HFF-Myc (cell line): ENCODE measurements at regions not wholly inside any gene's neighbourhood (a gene's known extent, or its start where the extent isn't known, plus 50 kb on each side); places are given as distances from the start of the nearest gene placed in this dataset.

Experiments
- DNase-seq: peaks from one replicate; pipeline ENCODE4 v3.0.0-alpha.2; 2011; ENCODE audit warnings: low read depth; ENCODE audit errors: extremely low read depth
- H3K4me3 ChIP-seq: replicated peaks from 2 replicates; pipeline ENCODE4 v1.5.1; 2011; ENCODE audit warnings: low read depth, mild to moderate bottlenecking, control low read depth, low read length
- TF ChIP-seq, protein P1 (sequence below): IDR thresholded peaks from 2 replicates; pipeline ENCODE4 v1.5.1; 2012; ENCODE audit warnings: mild to moderate bottlenecking, low read depth, low read length, control low read depth; ENCODE audit errors: missing control alignments

DNA sequence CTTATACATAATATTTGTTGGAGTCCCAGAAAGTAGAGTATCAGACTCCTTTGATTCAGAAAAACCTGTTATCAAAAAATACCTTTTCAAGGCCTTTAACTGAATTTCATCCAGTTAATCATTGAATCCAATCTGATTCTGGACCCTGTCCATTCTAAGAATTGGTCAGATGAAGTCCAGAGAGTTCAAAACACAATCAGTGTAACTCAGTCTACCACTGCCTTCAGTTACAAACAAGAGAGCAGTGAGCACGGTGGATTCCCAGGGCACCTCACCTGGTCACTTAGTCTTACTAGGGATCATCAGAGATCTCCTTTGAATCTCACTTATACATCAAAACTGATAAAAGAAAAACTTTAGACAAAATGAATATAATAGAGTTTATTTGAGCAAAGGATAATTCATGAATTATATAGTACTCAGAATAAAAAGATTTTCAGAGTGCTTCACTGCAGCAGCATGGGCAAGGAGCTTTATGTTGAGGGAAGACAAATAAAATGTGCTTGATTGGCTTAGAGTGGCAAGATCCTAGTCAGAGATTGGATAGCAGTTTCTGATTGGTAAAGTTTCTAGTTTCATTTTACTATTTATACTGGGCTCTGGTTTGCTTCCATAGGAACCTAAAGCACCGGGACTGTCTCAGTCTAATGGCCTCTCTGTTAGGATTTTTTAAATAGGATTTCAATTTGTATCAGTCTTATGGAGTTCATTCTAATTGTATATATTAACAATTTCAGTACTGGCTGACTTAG lies 474.9 kb upstream of the GOLIM4 start:
- no peak for DNase-seq
- no peak overlapping the region for H3K4me3 ChIP-seq
- TF ChIP-seq, protein P1, sequence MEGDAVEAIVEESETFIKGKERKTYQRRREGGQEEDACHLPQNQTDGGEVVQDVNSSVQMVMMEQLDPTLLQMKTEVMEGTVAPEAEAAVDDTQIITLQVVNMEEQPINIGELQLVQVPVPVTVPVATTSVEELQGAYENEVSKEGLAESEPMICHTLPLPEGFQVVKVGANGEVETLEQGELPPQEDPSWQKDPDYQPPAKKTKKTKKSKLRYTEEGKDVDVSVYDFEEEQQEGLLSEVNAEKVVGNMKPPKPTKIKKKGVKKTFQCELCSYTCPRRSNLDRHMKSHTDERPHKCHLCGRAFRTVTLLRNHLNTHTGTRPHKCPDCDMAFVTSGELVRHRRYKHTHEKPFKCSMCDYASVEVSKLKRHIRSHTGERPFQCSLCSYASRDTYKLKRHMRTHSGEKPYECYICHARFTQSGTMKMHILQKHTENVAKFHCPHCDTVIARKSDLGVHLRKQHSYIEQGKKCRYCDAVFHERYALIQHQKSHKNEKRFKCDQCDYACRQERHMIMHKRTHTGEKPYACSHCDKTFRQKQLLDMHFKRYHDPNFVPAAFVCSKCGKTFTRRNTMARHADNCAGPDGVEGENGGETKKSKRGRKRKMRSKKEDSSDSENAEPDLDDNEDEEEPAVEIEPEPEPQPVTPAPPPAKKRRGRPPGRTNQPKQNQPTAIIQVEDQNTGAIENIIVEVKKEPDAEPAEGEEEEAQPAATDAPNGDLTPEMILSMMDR = no peak

DNA sequence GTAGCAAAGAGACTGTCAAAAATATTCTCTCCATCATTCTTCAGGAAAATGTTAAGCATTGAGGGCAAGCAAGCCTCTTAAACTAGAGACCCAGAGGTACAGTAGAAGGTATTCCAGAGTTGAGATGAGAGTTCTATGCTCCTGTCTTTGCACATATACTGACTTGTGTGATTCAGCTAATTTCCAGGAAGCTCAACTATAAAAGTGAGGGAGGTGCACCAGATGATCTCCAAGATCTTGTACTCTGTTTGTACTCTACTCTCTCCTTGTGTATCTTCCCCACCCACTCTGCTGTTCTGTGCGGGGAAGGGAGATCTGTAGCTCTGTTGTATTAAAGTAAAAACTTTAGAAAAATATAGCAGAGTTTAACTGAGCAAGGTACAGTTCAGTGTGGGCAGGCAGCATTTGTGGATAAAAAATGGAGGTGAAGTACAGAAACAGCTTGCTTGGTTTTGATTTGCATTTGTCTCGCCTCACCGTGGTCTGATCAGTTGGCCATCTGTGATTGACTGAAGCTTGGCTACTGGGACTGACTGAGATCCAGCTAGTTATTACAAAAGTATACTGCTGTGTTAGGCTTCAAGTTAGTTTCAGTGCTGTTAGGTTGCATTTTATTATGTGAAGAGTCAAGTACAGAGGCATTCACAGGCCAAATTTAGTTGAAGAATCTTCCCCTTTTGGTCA lies 463.1 kb upstream of the GOLIM4 start:
- no peak for DNase-seq
- no peak overlapping the region for H3K4me3 ChIP-seq
- TF ChIP-seq, protein P1 = no peak

DNA sequence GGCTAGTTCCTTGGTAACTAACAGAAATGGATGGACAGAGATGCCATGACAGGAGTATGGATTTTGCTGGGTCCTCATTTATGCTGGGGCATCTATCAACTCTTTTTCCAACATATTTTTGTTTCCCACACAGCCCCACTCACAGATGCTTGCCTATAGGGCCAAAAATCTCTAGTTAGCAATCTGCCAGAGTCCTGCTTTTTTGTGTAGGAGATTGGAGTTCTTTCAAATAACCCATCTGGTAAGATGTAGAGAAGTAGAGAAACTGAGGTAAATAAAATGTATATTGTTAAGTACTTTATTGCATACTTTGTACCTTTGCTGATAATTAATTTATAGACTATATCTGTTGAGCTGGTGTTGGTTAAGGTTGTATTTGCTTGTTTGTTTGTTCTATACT lies 456.5 kb upstream of the GOLIM4 start:
- H3K4me3 ChIP-seq = no peak overlapping the region
- TF ChIP-seq, protein P1 = no peak
- no peak for DNase-seq

DNA sequence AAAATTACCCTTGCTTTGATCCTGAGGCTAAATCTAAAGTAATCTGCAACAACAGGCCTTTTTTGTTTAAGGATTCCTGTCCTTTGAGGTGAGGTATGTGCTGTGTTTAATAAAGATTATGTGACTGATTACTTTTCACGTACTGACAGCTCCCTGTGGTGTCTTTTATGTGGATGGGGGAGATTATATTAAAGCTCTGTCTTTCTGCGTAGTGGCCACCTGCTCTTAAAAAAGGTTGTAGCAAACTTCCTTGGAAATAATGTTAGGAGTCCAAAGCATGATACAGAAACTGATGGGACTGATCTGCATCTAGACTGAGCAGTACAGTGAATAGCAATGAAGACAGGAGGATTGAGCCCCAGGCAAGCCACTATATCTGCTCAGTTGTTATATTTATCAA lies 453.0 kb upstream of the GOLIM4 start:
- TF ChIP-seq, protein P1 = no peak

DNA sequence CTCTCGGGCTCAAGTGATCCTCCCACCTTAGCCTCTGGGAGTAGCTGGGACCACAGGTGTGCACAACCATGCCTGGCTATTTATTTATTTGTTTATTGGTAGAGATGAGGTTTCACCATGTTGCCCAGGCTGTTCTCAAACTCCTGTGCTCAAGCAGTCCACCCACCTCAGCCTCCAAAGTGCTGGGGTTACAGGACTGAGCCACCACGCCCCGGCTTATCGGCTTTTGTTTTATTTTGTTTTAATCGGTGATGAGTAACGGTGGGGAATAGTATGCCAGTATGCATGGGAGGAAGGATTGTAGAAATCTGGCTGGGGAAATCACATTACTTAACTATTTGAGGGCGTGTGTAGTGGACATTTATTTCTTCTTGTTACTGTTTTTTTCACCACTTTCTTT lies 451.0 kb upstream of the GOLIM4 start:
- no peak overlapping the region for H3K4me3 ChIP-seq
- TF ChIP-seq, protein P1 = no peak
- DNase-seq = no peak

More for the DNA sequence above, 453.0 kb upstream of the GOLIM4 start:
- no peak for DNase-seq
- no peak overlapping the region for H3K4me3 ChIP-seq

DNA sequence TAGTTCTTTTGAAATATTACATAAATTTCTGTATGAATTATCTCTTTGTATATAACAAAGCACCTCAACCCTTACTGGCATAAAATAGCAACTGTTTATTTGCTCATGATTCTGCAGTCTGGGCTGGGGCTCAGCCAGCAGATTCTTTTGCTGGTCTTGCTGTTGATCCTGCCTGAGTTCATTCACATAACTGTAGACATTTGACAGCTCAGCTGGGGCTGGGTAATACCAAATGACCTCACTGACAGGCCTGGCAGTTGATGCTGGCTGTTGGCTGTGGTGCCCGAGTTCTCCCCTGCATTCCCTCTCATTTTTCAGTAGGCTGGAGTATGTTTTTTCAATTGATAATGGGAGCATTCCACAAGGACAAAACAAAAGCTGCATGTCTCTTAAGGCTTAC lies 449.9 kb upstream of the GOLIM4 start:
- no peak for DNase-seq
- TF ChIP-seq, protein P1 = no peak
- no peak overlapping the region for H3K4me3 ChIP-seq
